NCI-H146 (cell line): ENCODE measurements at regions not wholly inside any gene's neighbourhood (a gene's known extent, or its start where the extent isn't known, plus 50 kb on each side); places are given as distances from the start of the nearest gene placed in this dataset.

Experiments
- DNase-seq: peaks from one replicate; lab custom pipeline; 2025; lab: John Stamatoyannopoulos, UW

DNA sequence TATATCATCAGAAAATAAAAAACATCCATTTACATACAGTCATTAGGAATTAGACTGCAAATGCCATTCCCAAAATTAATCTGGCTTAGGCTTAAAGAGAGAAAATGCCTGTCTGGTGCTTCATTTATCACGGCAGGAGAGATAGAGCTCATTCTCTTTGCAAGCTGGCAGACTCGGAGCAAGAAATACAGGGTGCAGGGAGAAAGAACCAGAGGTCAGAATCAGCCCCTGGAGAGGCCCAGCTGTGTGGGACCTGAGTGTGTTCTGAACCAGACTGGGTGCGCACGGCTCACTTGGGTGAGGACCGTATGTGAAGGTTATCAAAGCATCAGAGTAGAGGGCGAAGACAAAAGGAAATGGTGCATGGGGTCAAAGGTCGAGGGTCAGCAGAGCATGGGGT is 227.8 kb downstream of the ACKR3 start:
- no peak for DNase-seq

DNA sequence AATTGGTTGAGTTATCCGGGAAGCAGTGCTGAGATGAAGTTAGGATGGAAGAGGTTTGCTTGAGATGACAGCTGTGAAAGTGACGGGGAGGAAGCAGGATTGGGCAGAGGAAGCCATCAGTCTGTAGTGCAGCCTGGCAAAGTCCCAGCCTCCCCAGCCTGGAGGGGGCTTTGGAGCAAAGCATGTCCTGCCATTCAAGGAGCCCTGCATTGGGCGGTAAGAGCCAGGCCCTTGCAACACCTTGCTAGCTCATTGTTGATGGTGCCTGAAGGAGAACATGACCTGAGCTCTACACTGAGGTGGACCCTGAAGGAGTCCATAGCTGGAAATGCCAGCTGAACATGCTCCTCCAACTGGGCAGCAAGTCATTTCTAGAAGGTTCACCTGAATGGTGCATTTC is 228.9 kb downstream of the ACKR3 start:
- DNase-seq = no peak

DNA sequence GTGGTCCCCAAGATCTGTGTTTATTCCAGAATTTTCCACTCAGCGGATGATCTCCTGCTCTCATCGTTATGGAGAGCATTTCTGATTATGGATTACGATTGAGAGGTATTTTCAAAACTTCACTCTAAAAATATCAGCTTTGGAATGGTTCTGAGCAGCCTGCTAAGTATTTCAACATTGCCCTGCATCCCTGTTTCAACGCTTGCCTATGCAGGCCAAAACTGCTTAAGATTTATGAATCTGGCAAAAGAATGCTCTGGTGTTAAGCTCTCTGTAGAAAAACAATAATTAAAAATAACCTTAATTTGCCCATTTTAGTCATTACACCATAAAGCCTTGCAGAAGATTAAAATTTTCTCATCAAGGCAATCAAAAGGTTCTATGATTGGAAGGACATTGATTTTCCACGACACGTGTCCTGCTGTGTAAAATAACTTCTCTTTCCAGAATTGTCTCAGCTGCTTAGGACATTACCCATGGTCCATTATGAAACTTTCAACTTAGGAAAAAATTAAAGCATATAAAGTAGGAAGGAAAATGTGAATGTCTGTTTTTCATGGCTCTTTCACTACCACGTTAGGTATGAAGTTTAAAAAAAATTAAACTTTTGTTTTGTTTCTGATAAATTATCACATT is 229.9 kb downstream of the ACKR3 start:
- DNase-seq = no peak

DNA sequence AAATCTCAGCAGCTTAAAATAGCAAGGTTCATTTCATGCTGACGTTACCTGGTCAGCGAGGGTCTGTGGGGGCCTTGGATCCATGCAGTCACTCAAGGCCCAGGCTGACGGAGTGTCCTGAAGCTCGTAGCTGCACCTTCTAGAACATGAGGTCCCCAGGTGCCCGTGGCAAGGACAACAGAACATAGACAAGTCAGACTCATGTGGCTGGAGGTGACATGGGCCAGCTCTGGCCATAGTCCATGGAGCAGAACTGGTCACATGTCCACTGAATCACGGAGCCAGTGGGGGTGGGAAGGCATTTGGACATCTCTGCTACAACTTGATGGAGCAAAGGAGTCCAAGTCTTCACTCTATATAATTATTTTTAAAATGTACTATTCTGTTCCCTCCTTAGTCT is 233.2 kb downstream of the ACKR3 start:
- no peak for DNase-seq

DNA sequence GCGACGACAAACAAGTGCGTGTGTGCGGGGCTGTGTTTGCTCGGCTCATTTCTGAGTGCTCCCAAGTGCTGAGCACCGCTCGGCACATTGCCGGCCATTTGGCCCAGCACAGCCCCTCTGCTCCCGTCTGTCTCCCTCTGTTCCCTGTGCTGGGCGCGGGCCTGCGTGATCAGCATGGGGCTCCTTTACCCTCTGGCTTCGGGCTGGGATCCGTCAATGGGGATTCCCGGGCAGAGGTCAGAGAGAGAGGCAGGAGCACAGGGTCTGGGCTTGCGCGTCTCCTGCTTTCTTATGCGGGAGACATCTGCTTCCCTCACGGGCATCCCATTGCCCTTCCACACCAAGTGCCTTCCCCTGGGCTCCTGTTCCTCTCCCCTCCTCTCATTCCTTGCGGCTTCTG is 234.0 kb downstream of the ACKR3 start:
- DNase-seq = no peak

DNA sequence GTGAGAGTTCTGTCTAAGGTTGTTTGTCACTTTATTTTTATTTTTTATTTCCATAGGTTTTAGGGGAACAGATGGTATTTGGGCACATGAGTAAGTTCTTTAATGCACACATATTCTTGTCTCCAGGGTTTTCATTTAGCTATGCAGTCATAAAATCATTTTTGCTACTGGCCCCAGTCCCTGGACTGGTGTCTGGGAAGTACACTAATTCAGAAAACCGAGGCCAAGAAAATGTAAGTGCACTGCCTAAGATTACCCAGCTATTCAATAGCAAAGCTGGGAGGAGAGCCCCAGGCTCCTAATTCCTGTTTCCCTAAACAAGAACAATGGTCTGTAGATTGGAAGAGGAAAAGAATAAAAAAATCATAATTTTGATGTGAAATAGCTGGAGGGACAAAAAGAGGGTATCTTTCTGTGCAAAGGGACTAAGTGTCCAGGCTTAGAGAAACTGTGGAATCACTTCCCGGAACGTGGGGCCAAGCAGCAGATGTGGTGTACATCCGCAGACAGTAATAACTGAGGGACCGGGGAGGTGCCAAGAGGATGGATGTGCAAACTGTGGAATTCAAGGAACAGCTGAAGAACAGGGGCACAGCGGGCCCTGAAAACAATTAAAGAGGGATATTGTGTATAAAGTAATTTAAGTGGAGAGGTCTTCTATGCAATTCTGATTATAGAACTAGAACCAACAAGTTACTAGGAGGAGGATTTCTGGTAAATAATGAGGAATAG is 236.3 kb downstream of the ACKR3 start:
- DNase-seq = no peak

DNA sequence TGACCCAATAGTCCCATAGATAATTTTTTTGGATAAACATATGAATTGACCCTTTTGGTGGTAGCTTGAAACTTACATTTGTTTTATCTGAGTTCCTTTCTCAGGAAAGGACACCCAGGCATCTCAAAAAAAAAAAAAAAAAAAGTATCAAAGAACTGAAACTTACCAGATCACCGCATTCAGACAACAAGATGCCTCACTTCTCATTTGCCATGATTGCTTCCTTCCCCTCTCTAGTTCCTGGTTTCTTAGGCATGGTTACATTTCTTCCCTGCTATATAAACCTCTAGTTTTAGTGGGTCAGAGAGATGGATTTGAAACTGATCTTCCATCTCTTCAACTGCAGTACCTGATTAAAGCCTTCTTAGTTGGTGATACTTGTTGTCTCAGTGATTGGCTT is 240.1 kb downstream of the ACKR3 start:
- DNase-seq = no peak

DNA sequence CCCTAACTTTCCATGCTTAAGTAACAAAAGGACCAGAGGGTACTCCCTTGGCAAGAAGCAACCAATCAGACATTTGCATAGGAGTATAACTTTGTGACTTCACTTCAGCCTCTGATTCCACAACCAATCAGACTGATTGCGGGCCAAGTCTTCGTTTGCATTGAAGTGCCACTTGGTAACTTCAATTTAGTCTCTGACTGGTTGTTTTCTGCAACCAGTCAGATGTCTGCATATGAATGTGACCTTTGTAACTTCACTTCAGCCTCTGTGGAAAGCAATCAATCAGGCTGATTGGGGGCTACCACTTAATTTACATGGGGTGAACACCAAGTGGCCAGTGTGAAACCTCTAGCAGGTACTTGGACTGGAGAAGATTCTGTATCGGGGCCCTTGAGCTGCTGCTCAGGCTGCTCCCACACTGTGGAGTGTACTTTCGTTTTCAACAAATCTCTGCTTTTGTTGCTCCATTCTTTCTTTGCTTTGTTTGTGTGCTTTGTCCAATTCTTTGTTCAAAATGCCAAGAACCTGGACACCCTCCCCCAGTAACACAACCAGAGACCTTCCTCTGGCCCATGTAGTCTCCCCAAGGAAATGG is 241.5 kb downstream of the ACKR3 start:
- no peak for DNase-seq

DNA sequence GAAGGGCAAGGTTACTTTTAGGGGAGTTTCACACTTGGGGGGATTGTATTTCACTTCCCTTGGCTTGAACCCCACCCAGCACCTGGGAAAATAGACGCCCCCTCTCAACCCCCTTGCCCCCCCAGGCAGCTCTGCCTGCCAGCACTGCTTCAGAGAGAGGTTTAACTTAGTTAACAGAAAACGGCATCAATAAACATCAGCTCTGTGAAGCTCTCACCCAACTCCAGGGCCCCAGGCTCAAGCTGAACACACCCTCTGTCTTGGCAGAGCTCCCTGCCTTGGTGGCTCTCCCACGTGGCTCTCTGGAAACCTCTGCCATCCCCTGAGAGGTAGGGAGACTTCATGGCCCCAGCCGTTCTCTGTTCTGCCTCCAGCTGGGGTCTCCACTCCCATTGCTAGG is 244.1 kb downstream of the ACKR3 start:
- DNase-seq = no peak

DNA sequence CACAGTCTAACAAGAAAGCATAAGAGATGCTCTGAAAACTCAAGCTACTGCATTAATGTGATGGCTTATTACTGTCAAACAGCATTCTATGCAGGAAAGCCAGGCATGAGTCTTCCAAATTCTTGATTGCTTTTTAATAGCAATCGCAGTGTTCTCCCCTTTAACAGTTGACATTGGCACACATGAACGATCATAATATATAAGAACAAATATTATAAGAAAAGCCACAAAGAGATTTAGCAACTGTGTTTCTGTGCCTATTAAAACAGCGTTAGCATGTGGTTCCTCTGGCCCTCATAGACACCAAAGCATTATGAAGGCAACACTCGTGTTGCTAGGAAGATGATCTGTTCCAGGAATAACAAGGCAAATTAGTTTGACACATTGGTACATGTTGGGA is 245.0 kb downstream of the ACKR3 start:
- no peak for DNase-seq

DNA sequence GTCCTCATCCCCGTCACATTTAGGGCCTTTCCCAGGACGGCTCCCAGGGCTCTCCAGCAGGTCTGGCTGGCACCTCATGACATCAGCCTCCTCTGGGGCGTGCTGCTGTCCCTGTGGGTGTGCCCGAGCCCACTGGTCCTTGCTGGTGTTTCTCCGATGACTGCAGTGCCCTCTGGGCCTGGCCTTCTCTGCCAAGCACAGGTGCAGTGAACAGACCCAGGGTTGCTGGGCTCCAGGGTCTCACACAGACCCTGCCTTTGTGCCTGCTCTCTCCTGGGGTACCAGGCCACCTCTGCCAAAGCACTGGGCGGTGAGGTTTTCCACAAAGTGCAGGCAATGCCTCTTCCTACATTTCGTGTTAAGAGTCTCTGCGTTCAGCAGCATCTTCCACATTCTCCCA is 246.1 kb downstream of the ACKR3 start:
- no peak for DNase-seq

DNA sequence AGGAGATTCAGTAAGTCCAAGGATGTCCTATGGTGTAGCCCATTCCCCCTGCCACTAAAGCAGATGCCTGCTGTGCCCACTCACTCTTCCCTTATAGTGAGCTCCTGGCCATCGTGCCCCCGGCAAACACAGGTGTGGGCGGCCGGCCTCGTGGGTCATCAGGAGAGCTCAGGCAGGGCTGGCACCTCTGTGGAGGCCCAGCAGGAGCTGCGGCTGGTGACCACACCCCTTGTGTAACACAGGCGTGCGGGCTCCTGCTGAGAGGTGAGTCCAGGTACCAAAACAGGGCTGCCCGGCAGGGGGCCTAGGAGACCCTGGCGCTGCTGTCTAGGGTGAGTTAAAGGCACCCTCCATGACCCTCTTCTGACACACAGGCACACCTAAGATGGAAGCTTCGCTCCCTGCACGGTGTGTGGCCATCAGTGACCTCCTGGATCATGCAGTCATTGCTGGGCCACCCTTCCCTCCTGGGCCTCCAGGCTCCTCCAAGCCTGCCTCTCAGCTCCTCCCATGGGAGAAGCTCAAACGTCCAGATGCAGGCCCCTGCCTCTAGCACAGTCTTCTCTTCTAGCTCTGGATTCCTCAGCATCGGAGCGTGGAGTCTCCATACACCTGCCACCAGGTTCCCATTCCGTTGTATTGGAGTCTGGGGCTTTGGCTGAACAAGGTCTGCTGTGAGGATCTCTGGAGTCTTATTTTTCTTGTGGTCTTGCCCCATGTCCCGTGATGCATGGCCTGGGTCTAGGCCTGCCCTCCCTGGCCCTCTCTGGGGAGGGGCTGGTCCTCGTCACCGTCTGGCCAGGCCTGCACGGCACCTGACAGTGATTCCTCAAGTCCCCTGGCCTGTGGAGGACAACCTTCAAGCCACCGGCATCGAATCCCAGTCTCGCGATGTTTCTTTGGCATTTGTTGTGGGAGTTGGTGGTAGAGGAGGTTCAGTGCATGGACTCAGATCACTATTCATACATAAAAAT is 246.9 kb downstream of the ACKR3 start:
- DNase-seq = no peak

DNA sequence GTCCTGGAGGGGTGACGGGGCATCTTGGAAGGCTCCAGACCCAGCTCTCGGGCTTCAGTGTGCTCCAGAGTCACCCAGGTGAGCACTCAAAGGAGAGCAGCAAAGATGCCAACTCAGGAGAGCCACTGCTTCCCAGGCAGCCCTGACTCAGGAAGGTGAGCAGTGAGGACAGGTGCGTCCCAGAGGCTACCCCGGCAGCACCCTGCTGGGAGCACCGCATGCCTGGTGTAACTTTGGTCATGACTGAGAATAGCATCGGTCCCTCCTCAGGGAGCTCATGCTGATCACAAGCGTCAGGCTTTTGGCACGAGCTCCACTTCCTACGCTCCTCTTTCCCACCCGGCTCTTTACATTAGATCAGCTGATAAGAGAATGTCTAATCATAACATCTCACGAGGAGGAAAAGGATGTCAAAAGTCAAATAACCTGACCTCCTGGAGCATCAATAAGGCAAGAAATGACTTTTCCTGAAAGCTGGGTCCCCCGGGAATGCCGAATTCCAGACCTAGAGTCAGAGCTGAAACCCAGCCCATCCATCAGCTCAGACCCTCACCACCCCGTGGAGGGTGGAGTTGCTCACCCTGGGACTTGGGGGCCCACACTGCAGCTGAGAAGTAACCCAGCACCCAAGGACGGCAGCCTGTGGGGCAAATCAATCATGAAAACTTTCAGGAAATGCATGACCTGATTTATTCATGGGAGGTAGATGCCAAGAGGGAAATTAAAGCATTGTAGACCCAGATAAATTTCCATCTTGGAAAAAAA is 248.8 kb downstream of the ACKR3 start:
- peak; percentile 3 for DNase-seq

DNA sequence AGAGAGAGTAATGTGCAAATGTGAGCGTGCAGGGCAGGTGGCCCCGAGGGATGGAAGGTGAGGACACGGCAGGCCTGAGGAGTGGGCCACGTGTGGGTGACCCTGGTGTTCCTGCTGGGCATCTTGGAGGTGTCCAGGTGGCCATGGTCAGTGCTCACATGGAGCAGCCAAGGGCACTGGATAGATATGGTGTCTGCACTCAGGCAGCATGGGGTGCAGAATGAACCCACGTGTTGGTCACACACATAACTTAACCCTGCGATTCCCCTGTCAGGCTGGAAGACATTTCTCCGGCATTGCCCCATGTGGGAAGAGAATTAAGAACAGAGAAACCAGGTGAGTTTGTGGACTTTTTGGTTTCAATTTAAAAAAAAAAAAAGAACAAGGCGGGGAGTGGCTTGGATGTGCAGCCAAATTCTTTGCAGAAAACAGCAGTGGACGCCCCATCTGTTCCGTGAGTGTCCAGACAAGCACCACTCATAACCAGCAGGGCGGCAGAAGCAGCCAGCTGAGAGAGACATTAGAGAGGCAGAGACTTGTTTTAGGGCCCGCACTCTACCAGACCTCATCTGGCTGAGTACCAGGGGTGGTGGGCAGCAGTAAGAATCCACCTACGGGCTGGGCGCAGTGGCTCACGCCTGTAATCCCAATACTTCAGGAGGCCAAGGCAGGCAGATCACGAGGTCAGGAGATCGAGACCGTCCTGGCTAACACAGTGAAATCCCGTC is 249.8 kb downstream of the ACKR3 start:
- no peak for DNase-seq

DNA sequence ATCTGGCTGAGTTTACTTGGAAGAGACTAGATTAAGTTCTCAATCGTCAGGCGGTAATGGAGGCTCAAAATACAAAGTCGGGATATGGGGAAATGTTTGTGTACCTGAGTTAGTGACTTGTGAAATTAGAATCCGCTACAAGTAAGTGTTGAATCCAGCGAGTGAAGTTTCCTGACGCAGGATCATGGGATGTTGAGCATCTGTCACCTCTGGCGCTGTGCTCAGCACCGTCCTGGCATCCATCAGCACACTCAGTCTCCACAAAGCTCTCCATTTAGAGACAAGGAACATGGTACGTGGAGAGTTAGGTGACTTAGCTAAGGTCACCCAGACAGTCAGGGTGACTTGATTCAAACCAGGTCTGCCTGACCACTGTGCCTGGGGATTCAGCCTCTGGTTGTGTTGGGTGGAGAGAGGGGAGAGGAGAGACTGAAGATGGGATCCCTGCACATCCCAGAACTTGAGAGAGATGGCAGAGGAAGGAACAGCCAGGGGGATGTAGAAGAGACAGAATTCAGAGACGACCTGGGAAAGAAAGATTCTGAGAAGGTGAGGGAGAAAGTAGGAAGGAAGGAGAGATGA is 251.2 kb downstream of the ACKR3 start:
- DNase-seq = no peak

DNA sequence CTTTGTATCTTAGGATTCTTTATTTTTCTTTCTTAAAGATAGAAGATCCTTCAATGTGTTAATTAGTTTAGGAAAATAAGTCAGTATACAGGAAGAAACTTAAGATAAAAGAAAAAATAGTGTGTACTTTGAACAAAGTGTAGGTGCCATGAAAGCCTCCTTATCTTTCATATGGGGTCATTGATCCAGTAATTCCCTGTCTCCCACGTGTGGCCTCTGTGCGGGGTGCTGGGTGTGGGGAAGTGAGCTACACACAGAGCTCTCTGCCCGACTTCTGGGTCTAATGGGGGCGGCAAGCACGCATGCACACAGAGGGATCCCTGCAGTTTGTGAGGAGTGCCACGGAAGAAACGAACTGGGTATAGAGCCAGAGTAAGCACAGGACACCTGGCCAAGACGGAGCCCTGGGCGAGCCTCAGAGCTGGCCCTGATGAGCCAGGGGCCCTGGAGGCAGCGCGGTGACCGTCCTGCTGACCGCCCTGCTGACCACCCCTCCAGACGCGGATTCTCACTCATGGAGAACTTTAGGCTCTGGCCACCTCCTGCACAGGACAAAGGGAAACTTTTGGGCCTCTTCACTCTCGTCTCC is 253.5 kb downstream of the ACKR3 start:
- no peak for DNase-seq

DNA sequence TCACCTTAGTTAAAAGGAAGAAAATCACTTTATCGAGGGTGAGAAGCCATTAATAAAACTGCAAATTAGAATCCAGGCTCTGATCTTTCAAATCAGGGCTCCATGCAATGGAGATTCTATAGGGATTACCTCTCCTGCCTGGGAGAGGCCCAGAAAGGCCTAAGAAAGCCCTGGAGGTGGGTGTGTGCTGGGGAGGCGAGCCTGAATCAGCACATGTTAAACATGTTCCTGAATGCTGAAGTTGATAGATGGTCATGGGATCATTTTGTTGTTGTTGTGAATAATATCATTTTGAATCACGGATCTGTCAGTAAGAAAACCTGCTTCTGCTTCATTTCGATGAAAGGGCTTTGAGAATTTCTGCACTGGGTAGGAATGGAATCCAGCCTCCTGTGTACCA is 254.3 kb downstream of the ACKR3 start:
- DNase-seq = no peak

DNA sequence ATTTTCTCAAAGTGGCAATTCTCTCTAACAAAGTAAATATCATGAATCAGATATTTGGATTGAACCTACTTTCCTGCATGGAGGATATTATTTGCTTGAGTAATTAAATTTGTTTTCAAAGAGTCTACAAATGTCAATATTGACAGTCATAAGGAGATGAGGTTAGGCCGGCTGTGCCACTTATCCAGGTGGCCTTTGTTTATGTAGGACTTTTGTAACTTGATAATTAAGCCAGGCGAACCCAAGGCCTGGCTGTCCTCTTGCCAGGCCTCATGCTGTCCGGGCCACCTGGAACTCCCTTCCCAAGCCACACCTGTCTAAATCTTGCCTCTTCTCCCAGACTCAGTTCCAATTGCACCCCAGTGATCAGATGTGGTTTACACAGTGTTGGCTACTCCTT is 255.2 kb downstream of the ACKR3 start:
- DNase-seq = peak; percentile 66

DNA sequence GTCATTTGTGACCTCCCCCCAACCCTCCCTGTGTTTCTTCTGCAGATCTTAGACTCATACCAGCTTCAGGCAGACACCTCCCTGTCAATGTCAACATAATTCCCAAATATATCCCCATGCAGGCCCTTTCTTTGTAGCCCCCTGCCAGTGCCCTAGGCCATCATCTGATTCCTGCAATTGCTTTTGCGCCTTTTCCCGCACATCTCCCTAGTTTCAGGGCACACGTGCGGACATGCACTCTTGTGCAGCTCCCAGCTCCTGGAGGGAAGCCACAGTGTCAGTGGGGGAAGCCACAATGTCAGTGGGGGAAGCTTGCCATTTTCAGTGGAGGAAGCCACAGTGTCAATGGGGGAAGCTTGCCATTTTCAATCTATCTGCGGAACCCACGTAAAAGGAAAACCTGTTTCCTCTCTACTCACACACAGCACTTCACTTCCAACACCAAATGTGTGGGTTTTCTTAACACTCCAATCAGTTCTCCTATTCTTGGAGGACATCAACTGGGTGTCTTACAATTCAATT is 256.4 kb downstream of the ACKR3 start:
- no peak for DNase-seq

DNA sequence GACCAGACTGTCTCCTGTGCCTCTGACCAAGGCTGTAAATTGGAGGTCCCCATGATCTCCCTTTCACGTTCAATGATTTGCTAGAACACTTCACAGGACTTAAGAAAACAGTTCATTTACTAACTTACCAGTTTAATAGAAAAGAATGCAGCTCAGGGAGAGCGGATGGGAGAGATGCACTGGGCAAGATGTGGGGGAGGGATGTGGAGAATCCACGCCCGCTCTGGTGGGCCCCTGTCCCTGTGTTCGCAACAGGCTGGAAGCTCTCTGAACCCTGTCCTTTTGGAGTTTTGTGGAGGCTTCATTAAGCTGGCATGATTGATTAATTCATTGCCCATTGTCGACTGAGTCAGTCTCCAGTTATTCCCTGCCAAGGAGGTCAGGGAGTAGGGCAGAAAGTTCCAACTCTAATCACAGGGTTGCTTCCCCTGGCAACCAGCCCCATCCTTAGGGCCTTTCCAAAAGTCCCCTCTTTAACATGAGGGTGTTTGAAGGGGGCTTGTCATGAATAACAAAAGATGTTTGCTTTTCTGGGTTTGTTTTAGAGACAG is 257.1 kb downstream of the ACKR3 start:
- DNase-seq = no peak
